Activated T-cell treated with anti-CD3 and anti-CD28 coated beads for 24 hours (primary cell): ENCODE measurements at regions not wholly inside any gene's neighbourhood (a gene's known extent, or its start where the extent isn't known, plus 50 kb on each side); places are given as distances from the start of the nearest gene placed in this dataset.

ENCODE experiments used
- DNase-seq: peaks from one replicate; pipeline ENCODE4 v3.0.0-alpha.2; 2020; ENCODE audit warnings: low read depth

- no peak for DNase-seq
Observed at GRCh38 chr14:65250162-65250495, 147.8 kb upstream of the MAX start.

DNA sequence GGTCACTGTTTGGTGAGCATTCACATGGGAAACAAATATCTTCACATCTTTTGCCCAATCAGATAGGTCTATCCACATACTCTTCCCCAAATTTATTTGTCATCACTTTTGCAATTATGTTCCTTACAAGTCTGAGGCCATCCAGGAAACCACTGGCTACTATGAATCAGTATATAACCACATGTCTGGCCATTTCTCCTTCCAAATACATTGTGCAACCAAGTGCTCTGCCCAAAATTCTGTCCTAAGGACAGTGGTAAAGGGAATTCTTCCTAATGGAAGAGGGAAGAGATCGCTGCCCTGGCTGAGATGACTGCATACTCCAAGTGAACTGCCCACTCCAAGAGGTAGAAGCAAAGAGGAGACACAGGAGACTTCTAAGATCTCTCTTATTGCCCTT is 148.9 kb upstream of the MAX start:
- DNase-seq: no peak

DNA sequence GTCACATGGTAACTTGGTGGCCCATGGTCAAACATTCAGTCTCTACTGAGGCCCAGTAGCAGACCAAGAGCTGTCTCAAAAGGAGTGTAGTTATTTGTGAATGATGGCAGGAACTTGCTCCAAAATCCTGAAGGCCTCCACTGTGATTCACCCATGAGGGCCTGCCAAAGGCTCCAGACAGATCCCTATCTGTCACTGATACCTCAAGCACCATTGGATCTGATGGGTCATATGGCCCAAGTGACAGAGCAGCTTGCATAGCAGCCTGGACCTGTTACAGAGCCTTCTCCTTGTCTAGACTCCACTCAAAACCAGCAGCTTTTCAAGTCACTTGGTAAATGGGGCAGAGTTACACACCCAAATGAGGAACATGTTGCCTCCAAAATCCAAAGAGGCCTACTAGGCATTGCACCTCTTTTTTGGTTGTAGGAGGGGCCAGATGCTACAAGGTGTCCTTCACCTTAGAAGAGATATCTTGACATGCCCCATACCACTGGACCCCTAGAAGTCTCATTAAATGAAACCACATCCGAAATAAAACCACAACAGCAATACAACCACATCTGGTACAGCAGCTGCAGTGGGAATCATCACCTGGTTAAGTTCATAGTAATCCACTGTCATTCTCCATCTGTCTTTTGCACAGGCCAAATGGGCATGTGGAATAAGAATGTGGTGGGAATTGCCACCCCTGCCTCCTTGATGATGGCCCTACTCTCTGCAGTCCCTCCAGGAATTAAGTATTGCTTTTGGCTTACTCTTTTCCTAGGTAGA is 150.4 kb upstream of the MAX start:
- no peak for DNase-seq

GRCh38 chr14:65255029-65255545 is 152.8 kb upstream of the MAX start:
- DNase-seq: no peak

- DNase-seq: no peak
Observed at GRCh38 chr14:65255583-65256461, 153.5 kb upstream of the MAX start.

GRCh38 chr14:65256714-65257113 is 154.4 kb upstream of the MAX start:
- DNase-seq: no peak

DNA sequence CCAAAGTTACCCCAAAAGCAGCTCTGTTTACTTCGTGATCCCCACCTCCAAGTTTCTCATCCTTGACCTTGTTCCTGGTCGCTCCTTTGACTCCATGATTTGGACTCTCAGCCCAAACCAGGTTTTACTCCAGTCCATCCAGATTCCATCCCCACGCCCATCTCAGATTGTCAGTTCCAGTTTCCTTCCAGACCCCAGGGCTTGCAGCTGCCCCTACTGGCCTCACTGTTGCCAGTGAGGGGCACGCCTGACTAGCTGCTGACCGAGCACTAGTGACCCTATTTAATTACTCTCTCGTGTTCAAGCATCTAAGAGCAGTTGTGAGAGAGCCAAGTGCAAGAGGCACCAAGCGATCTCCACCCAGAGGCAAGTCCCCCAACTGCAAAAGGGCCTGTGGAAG is 155.1 kb upstream of the FUT8 start:
- no peak for DNase-seq

GRCh38 chr14:65258391-65258790 is 154.1 kb upstream of the FUT8 start:
- no peak for DNase-seq

GRCh38 chr14:65259000-65259399 is 153.5 kb upstream of the FUT8 start:
- no peak for DNase-seq

GRCh38 chr14:65260786-65261185 is 151.7 kb upstream of the FUT8 start:
- no peak for DNase-seq

DNA sequence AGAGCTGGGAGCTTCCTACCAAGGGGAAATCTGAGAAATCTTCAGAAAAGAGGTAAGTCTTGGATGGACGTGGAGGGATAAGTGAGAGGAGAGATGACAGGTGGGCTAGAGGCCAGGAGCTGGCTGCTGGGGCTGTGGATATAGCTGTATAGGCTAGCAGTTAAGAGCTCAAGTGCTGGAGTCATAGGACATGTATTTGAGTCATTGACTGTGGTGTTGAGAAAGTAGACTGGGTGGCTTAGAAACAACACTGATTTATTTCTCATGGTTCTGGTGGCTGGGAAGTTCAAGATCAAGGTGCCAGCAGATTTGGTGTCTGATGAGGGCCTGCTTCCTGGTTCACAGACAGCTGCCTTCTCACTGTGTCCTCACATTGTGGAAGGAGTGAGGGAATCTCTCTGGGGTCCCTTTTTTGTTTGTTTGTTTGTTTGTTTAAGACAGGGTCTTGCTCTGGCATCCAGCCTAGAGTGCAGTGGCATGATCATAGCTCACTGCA is 151.1 kb upstream of the FUT8 start:
- no peak for DNase-seq

DNA sequence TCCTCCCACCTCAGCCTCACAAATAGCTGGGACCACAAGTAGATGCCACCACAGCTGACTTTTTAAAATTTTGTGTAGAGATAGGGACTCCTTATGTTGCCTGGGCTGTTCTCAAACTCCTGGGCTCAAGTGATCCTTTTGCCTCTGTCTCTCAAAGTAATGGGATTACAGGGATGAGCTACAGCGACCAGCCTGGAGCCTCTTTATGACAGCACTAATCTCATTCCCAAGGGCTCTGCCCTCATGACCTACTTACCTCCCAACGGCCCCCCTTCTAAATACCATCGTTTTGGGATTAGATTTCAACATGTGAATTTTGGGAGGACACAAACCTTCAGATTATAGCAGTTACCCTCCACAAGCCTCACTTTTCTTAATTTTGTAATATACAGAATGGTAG is 150.6 kb upstream of the FUT8 start:
- DNase-seq: no peak

DNA sequence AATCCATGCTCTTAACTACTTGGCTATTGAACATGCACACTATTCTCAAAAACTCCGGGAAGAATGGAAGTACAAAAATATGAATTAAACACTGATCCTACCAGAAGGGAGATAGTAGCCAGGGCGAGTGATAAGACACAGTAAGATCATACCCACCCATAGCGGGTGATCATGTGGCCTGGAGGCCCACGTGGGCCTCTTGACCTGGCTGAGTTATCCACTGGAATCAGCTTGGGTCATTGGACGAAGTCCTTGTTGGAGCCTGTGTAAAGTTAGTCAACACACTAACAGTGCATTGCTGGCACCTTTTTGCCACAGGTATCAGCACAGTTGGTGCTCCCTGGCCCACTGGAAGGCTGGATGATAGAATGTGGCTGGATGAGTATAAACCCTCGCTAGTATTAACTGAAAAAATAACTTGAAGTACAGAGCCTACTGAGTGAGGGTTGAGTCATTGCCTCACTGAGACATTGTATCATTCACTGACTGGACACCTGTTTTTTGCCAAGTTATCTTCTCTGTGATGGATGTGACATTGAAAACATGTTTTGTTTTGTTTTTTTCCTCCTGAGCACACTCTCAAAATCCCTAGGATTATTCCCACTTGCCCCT is 149.2 kb upstream of the FUT8 start:
- DNase-seq: no peak

GRCh38 chr14:65267856-65268255 is 144.7 kb upstream of the FUT8 start:
- DNase-seq: no peak

- DNase-seq: no peak
Observed at GRCh38 chr14:65268594-65268993, 143.9 kb upstream of the FUT8 start.

DNA sequence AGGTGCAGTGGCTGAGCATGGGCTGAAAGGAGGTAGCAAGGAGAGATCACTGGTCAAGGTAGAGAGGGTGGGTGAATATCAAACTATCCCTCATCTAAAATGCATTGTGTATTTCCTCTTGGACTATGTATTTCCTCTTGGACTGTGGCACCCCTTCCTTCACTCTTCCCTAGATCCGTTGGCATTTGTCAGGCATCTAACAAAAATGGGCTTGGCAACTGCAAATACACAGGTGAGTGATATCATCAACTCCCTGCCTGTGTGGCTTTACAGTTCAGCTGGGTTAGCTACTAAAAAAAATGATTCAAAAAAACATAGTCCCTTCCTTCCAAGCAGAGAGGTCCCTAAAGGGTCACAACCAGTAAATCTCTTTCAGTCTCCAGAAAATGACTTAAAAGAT is 142.8 kb upstream of the FUT8 start:
- DNase-seq: no peak

- DNase-seq: no peak
Observed at GRCh38 chr14:65277027-65277426, 135.5 kb upstream of the FUT8 start.

DNA sequence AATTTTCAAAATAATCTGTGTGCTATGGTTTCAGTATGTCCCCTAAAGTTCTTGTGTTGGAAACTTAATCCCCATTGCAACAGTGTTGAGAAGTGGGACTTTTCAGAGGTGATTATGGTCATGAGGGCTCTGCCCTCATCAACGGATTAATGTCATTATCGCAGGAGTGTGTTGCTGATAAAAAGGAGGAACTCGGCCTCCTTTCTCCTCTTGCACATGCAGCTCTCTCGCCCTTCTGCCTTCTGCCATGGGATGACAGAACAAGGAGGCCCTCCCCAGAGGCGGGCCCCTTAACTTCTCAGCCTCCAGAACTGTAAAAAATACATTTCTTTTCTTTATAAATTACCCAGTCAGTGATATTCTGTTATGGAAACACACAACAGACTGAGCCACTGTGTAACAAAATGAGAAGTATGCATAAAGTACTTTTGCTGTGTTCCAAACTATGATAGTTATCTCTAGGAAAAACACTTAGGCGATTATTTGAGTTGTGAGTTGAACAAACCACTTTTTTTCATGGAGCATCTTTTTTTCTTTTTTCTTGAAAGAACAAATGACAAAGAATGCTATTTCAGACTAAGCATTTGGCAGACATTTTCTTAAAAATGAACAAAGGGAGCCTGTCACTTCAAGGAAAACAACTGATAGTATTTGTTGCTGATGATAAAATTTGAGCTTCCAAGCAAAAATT is 134.8 kb upstream of the FUT8 start:
- DNase-seq: no peak

DNA sequence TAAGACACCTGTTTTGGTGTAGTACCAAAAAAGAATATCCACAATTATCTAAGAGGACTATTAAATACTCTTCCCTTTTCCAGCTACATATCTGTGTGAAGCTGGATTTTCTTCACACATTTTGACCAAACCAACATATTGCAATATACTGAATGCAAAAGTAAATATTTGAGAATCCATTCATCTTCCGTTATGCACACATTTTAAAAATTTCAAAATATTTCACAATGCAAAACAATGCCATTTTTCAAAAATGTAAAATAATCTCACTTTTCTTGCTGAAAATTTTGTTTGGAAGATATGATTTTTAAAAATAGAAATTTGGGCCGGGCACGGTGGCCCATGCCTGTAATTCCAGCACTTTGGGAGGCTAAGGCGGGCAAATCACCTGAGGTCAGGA is 133.9 kb upstream of the FUT8 start:
- no peak for DNase-seq

- no peak for DNase-seq
Observed at GRCh38 chr14:65279510-65279909, 133.0 kb upstream of the FUT8 start.

DNA sequence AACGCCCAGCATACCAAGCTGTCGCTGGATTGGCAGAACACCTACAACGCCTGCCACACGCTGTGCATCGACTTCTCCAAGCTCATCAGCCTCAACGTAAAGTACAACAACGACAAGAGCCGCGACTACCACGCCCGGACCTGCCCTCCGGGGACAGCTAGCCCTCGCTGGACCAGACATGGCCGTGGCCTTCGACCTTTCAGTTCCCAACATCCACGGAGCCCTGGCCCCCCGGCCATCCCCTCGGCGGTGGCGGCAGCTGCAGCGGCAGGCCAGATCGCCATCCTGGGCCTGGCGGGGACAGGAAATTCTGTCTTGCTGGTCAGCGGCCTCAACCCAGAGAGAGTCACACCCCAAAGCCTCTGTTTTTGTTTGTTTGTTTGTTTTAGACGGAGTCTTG is 132.6 kb upstream of the FUT8 start:
- no peak for DNase-seq

DNA sequence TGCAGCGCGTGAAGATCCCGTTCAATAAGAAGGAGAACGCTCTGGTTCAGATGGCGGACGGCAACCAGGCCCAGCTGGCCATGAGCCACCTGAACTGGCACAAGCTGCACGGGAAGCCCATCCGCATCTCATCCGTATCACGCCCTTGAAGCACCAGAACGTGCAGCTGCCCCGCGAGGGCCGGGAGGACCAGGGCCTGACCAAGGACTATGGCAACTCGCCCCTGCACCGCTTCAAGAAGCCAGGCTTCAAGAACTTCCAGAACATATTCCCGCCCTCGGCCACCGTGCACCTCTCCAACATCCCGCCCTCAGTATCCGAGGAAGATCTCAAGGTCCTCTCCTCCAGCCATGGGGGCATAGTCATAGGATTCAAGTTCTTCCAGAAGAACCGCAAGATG is 131.9 kb upstream of the FUT8 start:
- DNase-seq: no peak
